NT2/D1 (cell line): ENCODE measurements at regions not wholly inside any gene's neighbourhood (a gene's known extent, or its start where the extent isn't known, plus 50 kb on each side); places are given as distances from the start of the nearest gene placed in this dataset.

Source experiments
- DNase-seq: peaks from one replicate; pipeline ENCODE4 v3.0.0-alpha.2; 2011; ENCODE audit warnings: low read depth, low spot score
- H3K27me3 ChIP-seq: 2 replicates; pipeline ENCODE4 v1.6.0; 2011; ENCODE audit warnings: mild to moderate bottlenecking; ENCODE audit not compliant: insufficient read length, insufficient read depth
- H3K36me3 ChIP-seq: 2 replicates; pipeline ENCODE4 v1.6.1; 2011; ENCODE audit warnings: mild to moderate bottlenecking, low read length, mixed read lengths; ENCODE audit not compliant: insufficient read depth, insufficient read length
- H3K4me1 ChIP-seq: 2 replicates; pipeline ENCODE4 v1.5.1; 2011; ENCODE audit not compliant: insufficient read depth, insufficient read length
- H3K4me3 ChIP-seq: 2 replicates; pipeline ENCODE4 v1.5.1; 2011; ENCODE audit warnings: low read depth; ENCODE audit not compliant: insufficient read length
- H3K9ac ChIP-seq: 2 replicates; pipeline ENCODE4 v1.6.0; 2011; ENCODE audit warnings: low read depth; ENCODE audit not compliant: insufficient read length
- H3K9me3 ChIP-seq: 2 replicates; pipeline ENCODE4 v1.5.1; 2011; ENCODE audit warnings: mild to moderate bottlenecking, low read length; ENCODE audit not compliant: insufficient read depth
- SUZ12 ChIP-seq: IDR thresholded peaks from 2 replicates; pipeline ENCODE4 v1.6.1; 2011; ENCODE audit not compliant: insufficient read length, insufficient read depth; ENCODE audit errors: extremely low read depth
- YY1 ChIP-seq: IDR thresholded peaks from 2 replicates; pipeline ENCODE4 v1.6.1; 2011; ENCODE audit not compliant: insufficient read length, insufficient read depth
- ZNF274 ChIP-seq: IDR thresholded peaks from 2 replicates; pipeline ENCODE4 v1.6.1; 2011; ENCODE audit warnings: mild to moderate bottlenecking, low read depth, low read length

- Histone ChIP-seq H3K4me1 (no peaks in the 10 kb centered on the region), H3K36me3 (no peaks in the 10 kb centered on the region), H3K9ac (no peak overlapping the region), H3K4me3 (no peak overlapping the region), H3K9me3 (no peaks in the 10 kb centered on the region), H3K27me3 (no peaks in the 10 kb centered on the region)
- TF ChIP-seq YY1 (no peak), SUZ12 (no peak), ZNF274 (no peak)
- DNase-seq = no peak
These were observed 87.9 kb upstream of the CNKSR3 start for GRCh38 chr6:154598399-154598798.

DNA sequence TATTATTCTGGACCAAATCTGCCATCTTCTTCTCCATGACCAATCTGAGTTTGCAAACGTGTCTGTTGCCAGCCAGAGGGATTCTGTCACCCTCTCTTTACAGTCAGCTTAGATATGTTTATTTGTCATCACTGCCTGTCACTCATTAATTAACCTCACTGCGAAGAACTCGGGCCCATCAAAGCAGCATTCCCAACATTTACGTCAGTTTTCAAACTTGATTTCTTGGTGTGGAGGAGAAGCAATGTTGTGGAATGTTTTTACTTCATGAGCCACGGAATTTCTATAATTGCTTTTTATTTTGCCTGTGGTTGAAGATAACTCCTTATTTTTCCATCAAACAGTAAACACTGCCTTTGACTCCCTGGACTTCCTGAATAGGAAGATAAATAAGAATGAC is 91.8 kb upstream of the CNKSR3 start:
- Histone ChIP-seq H3K9me3 (no peaks in the 10 kb centered on the region), H3K4me1 (no peaks in the 10 kb centered on the region), H3K36me3 (no peaks in the 10 kb centered on the region), H3K4me3 (no peak overlapping the region), H3K9ac (no peak overlapping the region), H3K27me3 (no peaks in the 10 kb centered on the region)
- DNase-seq = no peak
- TF ChIP-seq YY1 (no peak), ZNF274 (no peak), SUZ12 (no peak)

DNA sequence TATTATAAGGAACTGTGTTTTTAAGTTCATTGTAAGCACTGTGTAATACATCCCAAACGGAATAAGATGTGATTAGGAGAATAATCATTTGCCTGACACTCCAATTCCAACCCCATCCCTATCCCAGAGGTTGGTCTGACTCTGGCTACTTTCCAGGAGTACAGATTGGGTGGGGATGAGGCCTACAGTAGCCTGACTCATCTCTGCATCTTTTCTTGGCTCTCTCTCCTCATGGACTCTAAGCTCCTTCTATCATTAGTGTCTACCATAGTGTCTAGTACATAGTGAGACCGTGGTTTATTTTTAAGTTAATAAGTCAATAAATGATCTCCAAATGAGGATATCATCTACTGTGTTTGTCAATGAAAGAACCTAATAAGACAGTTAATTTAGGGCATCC is 92.2 kb upstream of the CNKSR3 start:
- no peaks in the 10 kb centered on the region for H3K27me3 ChIP-seq
- no peaks in the 10 kb centered on the region for H3K36me3 ChIP-seq
- no peaks in the 10 kb centered on the region for H3K9me3 ChIP-seq
- no peak overlapping the region for H3K9ac ChIP-seq
- DNase-seq = no peak
- H3K4me1 ChIP-seq = no peaks in the 10 kb centered on the region
- TF ChIP-seq SUZ12 (no peak), YY1 (no peak), ZNF274 (no peak)
- H3K4me3 ChIP-seq = no peak overlapping the region

GRCh38 chr6:154604119-154604518 is 93.6 kb upstream of the CNKSR3 start:
- TF ChIP-seq SUZ12 (no peak), YY1 (no peak), ZNF274 (no peak)
- H3K4me1 ChIP-seq = no peaks in the 10 kb centered on the region
- no peaks in the 10 kb centered on the region for H3K27me3 ChIP-seq
- H3K4me3 ChIP-seq = no peak overlapping the region
- no peaks in the 10 kb centered on the region for H3K9me3 ChIP-seq
- no peak overlapping the region for H3K9ac ChIP-seq
- DNase-seq = no peak
- no peaks in the 10 kb centered on the region for H3K36me3 ChIP-seq

GRCh38 chr6:154605178-154605881 is 94.8 kb upstream of the CNKSR3 start:
- DNase-seq = no peak
- no peak for TF ChIP-seq YY1
- TF ChIP-seq SUZ12 = no peak
- no peak for TF ChIP-seq ZNF274
- no peaks in the 10 kb centered on the region for H3K27me3 ChIP-seq
- no peaks in the 10 kb centered on the region for H3K36me3 ChIP-seq
- H3K9ac ChIP-seq = no peak overlapping the region
- H3K4me1 ChIP-seq = no peaks in the 10 kb centered on the region
- H3K9me3 ChIP-seq = no peaks in the 10 kb centered on the region
- no peak overlapping the region for H3K4me3 ChIP-seq

DNA sequence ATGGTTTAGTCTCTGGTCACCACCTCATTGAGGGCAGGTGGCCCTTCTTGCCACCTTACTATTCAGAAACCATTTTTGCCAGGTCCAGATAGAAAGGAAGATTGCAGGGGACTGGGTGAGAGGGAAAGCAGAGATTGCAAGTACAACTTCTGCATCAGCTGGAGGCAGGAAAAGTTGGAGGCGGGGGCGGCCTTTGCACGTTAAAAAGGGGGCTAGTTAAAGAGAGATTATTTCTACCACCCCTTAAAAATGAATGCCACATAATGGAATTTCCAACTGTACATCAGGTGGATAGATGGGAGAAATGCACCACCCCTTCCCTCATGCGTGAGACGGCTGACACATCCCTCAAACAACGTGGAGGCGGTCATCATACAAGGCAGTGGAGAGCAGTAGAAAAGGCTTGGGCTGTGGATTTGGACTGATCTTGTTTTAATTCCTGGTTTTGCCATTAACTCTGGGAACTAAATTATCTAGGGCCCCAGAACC is 95.4 kb upstream of the CNKSR3 start:
- no peak overlapping the region for H3K4me3 ChIP-seq
- no peak for DNase-seq

GRCh38 chr6:154606457-154606856 is 96.0 kb upstream of the CNKSR3 start:
- Histone ChIP-seq H3K36me3 (no peaks in the 10 kb centered on the region), H3K9me3 (no peaks in the 10 kb centered on the region), H3K4me1 (no peaks in the 10 kb centered on the region), H3K27me3 (no peaks in the 10 kb centered on the region), H3K9ac (no peak overlapping the region), H3K4me3 (no peak overlapping the region)
- TF ChIP-seq YY1 (no peak), SUZ12 (no peak), ZNF274 (no peak)
- no peak for DNase-seq

More for the DNA sequence above, 95.4 kb upstream of the CNKSR3 start:
- Histone ChIP-seq H3K36me3 (no peaks in the 10 kb centered on the region), H3K9ac (no peak overlapping the region), H3K27me3 (no peaks in the 10 kb centered on the region), H3K4me1 (no peaks in the 10 kb centered on the region), H3K9me3 (no peaks in the 10 kb centered on the region)
- TF ChIP-seq ZNF274 = no peak
- TF ChIP-seq YY1 = no peak
- no peak for TF ChIP-seq SUZ12

GRCh38 chr6:154606860-154607259 is 96.4 kb upstream of the CNKSR3 start:
- no peaks in the 10 kb centered on the region for H3K36me3 ChIP-seq
- DNase-seq = no peak
- H3K9me3 ChIP-seq = no peaks in the 10 kb centered on the region
- no peak overlapping the region for H3K4me3 ChIP-seq
- no peaks in the 10 kb centered on the region for H3K4me1 ChIP-seq
- H3K27me3 ChIP-seq = no peaks in the 10 kb centered on the region
- no peak for TF ChIP-seq SUZ12
- no peak for TF ChIP-seq YY1
- no peak for TF ChIP-seq ZNF274
- no peak overlapping the region for H3K9ac ChIP-seq
